Right hindlimb (tissue), 1 donor: ENCODE measurements at regions not wholly inside any gene's neighbourhood (a gene's known extent, or its start where the extent isn't known, plus 50 kb on each side); places are given as distances from the start of the nearest gene placed in this dataset.

Source experiments
- DNase-seq: peaks from one replicate; pipeline ENCODE4 v3.0.0-alpha.2; 2018

DNA sequence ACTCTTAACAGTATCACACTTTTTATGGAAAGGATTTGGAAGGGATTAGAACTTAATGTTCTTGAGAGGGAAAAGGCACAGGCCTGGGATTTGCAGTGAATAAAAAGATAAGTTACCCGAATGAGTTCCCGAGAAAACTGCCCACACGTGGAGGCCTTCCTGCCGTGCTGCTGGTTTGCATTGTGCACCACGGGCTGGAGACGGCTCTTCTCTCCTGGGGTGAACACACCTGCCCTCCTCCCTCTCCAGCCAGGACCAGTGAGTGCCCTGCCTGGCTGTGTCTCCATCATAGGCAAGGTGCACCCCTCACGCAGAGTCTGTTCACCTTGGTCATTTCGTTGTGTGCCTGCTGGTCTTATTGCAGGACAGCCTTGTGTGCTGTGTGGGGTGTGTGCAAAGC is 336.3 kb upstream of the SHH start:
- no peak for DNase-seq

DNA sequence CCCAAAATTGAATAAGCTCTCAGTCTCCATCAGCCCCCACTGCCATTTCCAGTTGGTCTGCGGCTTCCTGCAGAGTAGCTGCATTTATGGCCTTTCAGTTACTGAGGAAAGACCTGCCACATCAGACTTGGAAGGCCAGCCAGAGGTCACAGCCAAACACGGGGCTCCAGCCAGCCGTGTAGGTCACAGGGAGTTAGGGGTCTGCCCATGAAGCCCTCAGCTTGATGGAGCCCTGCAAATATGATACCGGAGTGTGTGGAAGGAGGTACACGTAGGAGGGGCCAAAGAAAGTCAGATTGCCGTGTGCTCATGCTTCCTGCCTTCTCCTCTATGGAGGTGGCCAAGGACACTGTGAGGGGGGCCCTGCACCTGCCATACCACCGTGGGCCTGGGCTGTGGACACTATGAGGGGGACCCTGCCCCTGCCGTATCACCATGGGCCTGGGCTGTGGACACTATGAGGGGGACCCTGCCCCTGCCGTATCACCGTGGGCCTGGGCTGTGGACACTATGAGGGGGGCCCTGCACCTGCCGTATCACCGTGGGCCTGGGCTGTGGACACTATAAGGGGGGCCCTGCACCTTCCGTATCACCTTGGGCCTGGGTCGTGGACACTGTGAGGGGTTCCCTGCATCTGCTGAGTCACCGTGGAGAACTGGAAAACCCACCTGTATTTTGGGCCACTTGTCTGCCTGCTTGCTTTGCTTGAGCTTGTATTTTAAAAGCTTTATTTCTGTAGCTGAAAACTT is 335.7 kb upstream of the SHH start:
- DNase-seq: no peak

DNA sequence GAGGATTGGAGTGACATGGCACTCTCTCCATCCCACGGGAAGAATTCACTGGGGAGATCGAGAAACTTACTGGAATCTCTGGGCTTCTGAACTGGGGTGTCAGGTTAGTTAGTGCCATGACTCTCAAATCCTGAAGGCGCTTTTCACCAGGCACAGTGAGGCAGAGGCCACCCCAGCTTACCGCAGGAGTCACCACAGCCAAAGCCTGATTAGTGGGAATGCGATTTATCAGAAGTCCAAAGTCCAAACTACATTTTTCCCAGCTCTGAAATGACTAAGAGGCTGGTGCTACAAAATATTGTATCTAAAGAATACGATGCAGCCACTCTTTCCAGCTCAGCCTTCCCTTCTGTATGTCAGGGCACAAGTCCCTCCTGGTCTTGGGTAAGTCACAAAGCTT is 334.8 kb upstream of the SHH start:
- DNase-seq: no peak

DNA sequence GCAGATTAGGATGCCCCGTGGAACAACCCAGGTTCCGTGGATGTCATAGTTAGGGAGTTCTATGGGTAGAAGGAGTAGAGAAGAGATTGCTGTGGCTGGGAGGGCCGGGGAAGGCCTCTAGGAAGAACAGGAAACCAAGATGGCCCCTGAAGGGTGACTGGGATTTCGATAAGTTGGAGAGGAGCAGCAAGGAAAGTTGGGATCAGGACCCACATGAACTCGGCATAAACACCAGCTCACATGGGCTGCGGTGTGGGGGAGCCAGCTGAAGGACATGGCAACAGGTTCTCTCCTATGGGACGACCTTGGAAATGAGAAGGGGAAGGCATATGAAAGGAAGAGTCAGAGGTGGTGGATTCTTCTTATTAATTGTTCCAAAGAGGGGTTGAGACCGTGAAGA is 333.7 kb upstream of the SHH start:
- no peak for DNase-seq

DNA sequence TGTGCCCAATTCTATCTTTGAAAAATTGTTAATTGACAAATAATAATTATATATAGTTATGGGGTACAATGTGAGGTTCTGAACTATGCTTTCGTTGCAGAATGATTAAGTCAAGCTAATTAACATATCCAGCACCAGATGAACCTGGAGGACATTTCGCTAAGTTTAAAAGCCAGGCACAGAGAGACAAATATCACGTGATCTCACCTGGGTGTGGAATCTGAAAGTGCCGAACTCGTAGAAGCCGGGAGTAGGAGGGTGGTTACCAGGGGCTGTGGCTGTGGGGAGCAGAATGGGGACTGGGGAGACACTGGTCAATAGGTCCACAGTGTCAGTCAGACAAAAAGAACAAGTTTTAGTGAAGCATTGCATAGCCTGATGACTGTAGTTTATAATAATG is 332.9 kb upstream of the SHH start:
- DNase-seq: no peak

DNA sequence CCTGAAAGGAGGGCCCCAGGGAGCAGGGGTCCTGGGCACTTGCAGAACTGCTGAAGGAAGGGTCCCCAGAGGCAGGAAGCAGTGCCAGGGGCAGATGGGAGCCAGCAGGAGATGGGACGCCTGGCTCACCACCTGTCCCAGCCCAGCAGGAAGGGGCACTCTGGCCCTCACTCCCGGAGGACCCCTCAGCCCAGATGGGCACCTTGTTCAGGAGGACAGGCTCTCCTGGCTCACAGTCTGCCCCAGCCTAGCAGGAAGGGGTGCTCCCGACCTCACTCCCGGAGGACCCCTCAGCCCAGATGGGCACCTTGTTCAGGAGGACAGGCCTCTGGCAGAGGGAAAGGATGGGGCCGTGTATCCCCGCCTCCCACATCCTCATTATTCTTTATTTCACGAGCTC is 331.4 kb upstream of the SHH start:
- DNase-seq: no peak

DNA sequence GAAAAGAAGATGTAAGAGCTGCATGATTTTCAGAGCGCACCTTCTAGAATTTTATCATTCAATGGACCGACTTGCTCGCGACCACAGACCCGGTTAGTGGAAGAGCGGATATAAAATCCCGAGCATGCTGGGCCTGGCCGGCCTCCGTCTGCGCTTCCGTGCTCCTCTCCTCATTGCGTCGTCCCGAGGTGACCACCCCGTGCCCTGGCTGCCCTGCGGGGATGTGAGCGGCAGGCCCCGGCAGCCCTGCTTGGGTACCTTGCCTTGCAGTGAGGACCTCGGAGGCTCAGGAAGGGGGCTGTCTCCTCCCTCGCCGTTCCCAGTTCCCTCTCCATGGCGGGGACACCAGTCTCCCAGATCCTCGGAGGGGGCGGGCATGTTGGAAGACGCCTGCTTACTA is 330.9 kb upstream of the SHH start:
- DNase-seq: no peak

DNA sequence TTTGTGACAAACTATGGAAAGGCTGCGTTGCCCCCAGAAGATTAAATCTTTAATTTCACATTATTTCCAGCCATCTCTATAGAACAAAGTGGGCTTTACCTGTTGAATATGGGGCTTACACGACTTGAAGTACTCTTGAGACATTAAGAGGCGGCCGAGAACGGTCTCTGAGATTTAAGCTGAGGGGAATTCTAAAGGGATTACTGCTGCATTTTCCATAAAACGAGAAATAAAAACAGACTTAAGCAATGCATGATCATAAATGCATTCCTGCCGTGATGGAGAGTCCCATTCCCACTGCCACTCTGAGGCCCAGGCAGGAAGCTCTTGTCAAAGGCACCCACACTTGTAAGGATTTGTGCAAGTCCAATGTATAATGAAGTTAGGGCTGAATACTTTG is 329.7 kb upstream of the SHH start:
- no peak for DNase-seq

DNA sequence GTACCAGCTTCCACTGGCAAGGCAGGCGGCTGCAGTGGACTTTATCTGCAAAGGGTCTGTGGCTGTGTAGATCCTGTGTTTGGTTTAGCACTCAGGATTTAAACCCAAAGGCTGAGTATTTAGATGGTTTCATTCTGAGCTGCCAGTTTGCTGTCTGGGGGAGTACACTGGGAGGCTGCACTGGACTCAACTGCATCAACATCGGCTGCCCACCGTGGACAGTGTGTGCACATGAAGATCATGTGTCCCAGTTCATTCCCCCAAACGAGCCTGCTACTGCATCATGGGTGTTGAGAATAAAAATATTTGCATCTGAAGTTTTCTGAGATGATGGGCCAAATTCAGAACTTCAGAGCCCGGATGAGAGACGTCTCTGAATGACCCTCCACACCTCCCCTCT is 328.6 kb upstream of the SHH start:
- no peak for DNase-seq

DNA sequence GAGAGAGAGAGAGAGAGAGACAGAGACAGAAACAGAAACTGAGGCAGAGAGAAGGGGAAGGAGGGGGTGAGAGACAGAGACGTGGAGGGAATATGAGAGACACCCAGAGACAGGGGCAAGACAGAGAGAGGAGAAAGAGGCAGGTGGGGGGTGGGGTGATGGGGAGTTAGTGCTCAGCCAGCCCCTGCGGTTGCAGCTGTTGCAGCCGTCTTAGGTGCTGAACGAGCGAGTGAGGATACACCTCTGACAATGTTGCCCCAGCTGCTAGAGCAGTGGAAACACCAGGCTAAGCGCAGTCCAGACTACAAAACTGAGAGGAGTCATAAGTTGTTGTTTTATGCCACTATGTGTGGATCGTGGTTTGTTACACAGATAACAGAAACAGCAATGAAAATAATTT is 328.2 kb upstream of the SHH start:
- DNase-seq: no peak

DNA sequence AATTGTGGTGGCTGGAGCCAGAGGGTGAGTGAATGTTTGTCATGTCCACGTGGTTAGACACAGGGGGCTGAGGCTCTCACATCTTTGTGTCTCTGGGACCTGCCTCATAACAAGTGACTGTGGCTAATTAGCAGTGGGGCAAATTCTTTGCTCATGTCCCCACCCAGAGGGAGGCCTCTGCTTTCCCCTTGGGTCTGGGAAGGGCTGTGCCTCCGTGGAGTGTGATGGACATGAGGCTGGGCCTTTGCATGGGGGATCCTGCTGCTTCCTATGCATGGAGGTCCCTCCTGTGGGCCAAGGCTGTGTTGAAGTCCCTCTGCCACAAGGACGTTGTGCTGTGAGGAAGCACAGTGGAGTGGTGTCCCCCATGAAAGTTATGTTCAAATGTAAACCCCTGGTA is 327.4 kb upstream of the SHH start:
- no peak for DNase-seq

DNA sequence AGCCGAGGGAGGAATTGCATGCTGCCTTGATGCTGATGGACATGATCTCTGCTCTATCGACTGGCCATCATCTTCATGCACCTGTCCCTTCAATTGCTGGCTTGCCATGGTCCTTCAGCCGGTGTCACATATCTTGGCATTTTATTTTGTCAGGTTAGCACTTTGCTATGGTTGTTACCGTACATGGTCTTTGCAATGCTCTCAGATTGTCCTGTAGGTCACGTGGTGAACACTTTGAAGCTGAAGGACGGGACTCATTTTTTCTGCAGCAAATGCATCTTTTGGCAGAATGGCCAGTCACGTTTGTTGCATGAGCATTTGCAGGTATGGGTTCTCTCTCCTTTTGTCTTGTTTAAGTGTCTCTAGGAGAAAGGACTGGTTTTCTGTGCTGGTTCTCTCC is 326.8 kb upstream of the SHH start:
- DNase-seq: no peak

DNA sequence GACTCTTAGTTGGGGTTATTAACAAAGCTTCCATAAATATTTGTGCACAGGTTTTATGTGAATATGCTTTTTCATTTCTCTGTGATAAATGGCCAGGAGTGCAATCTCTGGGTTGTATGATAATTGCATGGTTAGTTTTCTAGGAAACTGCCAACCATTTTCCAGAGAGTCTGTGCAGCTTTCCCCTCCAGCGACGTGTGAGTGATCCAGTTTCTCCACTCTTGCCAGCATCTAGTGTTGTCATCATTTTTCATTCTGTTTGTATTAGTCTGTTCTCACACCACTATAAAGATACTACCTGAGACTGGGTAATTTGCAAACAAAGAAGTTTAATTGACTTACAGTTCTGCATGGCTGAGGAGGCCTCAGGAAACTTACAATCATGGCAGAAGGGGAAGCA is 319.6 kb upstream of the SHH start:
- no peak for DNase-seq

DNA sequence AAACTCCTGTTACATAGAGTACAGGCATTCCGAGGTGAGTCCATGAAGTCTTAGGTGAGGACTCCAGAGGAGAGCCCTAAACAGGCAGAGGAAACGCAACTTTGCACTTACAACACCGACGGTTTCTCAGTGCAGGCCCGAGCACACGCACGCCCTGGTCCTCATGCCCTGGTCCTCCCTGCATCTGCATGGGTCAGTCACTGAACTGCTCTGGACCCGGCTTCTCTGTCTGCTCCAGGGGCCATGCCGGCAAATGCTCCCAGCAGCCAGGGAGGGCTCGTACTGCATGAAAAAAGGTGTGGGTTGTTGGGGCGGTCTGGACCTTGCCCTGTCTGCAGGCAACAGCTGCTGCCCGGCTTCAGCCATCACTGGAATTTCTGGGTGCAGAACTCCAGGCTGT is 317.3 kb upstream of the SHH start:
- DNase-seq: no peak

DNA sequence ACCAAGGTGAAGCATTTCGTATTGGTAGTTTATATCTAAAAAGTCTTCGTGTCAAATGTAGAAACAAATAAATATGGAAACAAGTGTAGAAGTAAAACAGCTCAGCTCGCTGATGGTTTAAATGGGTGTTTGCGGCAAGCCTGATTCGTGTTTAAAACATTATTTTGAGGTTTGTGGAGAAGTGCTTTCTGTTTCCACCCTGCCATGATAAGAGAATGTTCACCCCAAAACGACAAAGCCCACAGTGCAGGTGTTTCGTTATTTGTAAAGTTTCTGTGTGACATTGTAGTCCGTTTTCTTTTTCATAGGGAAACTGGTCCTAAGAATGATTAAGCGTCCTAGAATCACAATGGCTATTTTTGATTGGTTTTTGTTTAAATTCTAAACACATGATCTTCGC is 316.2 kb upstream of the SHH start:
- no peak for DNase-seq

DNA sequence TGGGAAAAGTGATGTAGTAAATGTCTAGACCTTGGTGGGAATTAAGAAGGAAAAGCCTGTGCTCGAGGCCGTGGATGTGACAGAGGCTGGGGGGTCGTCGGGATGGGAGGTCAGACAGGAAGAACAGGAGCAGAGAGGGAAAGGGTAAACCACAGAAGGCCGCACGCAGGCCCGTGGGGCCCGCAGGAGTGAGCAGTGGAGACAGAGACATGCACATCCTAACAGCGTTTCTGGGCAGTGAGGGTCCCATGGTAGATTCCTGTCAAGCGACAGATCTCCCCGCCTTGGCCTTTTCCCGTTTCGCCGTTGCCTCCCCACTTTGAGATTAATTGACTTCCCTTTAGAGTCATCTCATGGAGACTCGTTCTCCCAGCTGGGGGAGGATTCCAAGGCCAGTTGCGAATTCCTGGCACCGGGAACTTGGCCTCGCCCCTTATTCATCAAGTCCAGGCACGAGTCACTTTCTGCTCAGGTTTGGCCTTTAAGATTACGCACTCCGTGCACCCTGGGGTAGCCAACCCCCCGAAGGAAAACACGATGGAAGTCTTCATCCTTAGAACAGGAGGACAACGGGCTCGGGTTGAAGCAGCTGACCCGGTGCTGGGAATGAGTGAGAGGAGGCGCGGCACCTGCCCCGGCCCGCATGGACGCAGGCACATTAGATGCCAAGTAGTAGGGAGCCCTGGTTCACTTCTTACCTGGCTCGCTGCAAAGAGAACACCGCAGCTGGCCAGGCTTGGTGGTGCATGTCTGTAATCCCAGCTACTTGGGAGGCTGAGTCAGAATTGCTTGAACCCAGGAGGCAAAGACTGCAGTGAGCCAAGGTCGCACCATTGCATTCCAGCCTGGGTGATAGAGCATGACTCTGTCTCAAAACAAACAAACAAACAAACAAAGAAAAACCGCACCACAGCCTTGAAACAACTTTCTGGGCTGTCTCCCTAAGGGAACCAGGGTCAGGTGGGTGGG is 315.2 kb upstream of the SHH start:
- no peak for DNase-seq

DNA sequence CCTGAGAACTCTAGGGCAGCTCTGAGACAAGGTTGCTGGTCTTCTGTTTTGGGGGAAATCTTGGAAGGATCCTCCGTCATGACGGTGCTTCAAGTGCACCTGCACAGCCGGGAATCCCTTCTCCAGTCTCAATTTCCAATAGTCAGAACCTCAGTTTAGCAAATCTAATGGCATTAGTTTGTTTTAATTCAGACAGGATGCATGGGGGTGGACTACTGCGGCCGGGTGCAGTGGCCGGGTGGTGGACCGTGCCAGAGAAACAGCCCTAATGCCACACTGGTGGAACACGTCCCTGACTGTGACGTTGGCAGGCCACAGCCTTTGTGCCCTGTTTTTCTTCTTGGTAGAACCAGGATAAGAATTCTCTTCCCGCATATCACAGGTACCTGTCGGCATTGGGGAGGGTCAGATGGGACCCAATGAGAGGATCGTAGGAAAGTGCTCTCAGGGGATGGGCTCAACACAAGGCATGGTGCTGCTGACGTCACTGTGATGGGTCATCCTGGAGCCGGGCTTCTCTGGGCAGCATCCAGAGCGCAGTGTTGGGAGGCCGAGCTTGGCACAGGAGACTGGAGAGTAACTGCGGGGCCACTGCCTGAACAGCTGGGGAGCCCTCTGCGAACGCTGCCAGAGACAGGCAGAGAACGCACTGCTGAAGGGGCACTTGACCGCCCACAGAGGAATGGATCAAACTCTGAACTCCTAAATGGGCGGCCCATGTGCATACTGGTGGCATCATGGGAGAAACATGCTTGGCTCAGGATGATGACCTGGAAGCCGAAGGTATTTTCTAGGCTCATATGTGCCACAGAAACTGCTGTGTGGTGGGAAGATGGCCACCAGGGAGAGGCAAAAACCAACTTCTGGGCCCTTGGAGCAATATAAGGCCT is 313.8 kb upstream of the SHH start:
- DNase-seq: no peak

DNA sequence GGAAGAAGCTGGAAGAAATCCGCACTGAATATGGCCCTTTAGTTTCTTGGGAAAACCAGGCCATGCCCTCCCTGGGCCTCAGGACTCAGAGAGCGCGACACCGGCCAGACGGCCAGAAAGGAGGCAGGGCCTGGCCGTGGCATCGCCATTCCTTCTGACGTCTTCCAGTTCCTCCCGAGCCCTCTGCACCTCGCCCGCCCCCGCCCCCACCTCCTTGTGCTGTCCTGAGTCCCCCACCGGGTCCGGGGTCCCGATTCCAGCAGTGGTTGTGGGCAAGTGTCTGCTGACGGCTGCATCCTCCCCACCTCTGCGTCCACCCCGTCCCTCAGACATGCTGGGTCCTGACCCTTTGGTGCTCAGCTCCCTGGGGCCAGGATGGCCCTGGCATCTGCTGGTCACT is 312.1 kb upstream of the SHH start:
- DNase-seq: no peak

DNA sequence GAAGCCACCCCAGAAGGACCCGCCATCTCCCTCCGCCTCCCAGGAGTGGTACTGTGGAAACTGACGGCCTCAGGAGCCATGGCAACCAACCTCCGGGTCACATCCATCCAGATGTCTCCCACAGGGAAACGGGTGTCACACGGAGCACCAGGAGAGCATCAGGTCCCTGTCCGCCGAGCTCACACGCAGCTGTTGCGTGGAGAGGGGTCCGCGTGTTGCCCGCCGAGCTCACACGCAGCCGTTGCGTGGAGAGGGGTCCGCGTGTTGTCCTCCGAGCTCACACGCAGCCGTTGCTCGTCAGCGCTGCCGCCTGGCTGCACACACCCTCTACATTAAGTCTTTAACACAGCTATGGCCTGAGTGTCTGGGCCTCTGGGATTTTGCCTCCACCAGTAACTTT is 311.1 kb upstream of the SHH start:
- DNase-seq: no peak

DNA sequence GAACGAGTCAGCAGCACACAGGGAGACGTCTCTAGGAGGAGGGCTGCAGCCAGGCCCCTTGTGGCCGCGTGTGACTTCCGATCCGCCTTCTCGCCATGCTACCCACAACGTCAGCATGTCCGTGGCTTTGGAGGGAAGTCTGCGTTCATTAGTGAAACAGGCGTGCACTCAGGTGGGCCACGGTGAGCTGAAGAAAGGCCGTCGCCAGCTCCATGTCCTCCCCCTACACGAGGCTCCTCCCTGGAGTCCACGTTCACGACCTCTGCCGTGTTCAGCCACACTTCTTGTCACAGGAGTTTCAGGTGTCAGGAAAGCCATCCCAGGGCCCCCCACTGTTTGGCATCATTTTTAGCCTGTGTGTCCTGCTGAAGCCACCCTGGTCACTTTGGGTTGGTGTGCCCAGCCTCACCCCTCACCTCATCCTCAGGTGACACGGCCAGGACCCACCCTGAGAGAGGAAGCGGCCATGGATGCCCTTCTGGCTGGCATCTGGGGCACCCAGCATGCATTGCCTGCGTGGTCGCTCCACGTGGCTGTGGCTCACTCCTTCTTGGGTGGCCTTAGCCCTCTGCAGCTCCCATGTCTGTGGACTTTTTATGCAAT is 310.6 kb upstream of the SHH start:
- DNase-seq: no peak

DNA sequence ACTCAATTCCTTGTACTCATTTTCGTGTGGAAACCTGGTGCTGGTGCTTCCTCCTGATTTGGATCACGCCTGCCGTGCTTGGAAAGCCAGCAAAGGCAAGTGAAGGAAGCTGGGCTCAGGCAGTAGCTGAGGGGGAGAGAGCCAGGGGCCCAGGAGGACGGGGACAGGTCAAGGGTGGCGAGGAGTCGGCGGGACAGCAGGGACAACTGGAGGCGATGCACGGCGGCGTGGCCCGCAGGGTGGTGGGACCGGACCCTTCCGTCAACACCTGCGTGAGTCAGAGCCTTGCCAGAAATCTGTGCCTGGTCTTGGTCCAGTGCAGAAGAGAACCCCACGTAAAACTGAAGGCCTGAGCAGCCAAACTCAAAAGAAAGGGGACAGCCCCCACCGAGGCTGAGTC is 309.7 kb upstream of the SHH start:
- DNase-seq: no peak

DNA sequence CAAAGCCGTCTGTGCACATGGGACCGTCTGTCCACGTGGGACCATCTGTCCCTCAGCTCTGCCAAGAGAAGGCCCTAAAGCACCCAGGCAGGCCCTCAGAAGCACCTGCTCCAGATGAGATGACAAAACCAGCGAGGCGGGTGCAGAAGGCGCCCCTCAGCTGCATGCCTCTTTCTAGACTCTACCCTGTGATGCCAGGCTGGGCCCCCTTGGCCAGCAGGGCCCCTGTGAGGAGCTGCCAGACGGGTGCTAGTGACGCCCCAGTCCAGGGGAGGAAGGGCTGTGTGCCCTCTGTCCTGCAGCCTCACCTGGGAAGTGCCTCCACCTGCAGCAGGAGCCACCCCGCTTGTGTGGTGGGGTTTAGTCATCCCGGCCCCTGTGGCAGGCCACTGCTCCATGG is 309.2 kb upstream of the SHH start:
- no peak for DNase-seq

DNA sequence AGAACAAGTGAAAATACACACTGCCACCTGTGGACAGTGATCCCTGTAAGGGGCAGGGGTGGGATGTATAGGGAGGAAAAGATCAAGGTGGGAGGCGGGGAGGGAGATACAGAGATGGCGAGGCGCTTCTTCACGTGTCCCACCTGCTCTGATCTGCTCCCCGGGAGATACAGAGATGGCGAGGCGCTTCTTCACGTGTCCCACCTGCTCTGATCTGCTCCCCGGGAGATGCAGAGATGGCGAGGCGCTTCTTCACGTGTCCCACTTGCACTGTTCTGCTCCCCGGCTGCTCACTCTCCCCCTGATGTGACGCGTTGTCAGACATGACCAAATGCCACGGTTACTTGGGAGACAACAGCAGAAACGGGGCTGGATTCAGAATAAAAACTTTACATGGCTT is 308.3 kb upstream of the SHH start:
- DNase-seq: no peak
